GM12875 (cell line): ENCODE measurements at regions not wholly inside any gene's neighbourhood (a gene's known extent, or its start where the extent isn't known, plus 50 kb on each side); places are given as distances from the start of the nearest gene placed in this dataset.

Source experiments
- H3K4me3 ChIP-seq: one replicate; pipeline ENCODE4 v1.5.1; 2011; ENCODE audit warnings: low read depth, low read length, control low read depth
- CTCF ChIP-seq: IDR thresholded peaks from 2 replicates; pipeline ENCODE4 v1.5.1; 2011; ENCODE audit warnings: low read depth, mild to moderate bottlenecking, control low read depth, inconsistent platforms, low read length, moderate library complexity, borderline replicate concordance; ENCODE audit not compliant: insufficient read depth

DNA sequence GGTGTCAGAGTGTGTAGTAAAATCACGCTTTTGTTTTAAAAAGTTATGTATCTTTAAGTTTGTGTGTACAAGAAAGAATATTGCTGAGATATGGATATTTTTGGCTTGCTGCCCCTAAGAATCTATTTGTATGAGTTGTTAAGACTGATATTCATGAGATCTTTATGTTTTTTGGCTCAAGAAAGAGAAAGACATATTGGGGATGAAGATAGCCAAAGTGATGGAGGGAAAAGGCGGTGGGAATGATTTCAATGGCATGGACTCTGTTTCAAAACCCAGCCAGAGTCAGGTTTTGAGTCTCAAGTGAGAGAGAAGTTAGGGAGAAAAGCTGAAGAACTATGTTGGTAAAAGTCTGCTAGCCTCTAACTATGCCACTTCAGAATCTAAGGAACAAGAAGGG lies 351.7 kb downstream of the PBX1 start:
- TF ChIP-seq CTCF: no peak
- H3K4me3 ChIP-seq: no peak overlapping the region

DNA sequence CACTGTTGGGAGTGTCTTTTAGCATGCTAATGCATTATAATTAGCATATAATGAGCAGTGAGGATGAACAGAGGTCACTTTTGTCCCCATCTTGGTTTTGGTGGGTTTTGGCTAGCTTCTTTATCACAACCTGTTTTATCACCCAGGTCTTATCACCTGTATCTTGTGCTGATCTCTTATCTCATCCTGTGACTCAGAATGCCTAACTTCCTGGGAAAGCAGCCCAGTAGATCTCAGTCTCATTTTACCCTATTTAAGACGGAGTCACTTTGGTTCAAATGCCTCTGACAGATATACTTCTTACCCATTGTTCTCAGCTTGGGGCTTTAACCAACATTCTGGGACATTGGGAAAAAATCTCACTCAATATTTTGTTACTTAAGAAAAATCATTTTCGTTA lies 348.7 kb downstream of the PBX1 start:
- H3K4me3 ChIP-seq: no peak overlapping the region
- TF ChIP-seq CTCF: no peak

- H3K4me3 ChIP-seq: no peak overlapping the region
- no peak for TF ChIP-seq CTCF
Measured at GRCh38 chr1:164905869-164906268, 346.9 kb downstream of the PBX1 start.

DNA sequence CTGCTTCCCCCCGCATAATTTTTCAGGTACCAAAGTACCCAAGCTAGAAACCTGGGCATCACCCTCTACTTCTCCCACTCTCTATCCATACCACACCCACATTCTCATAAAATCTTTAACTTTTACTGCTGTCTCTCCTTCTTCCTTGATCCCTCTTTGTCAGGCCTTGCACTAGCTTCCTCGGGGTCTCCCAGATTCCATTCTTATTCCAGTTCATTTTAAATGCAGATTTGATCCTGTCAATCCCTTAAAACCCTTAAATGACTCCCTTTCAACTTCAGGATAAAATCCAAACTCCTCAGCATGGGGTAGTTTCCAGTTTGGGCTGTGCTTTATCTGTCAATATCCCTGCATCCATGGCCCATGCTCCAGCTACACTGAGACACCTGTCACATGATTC lies 343.5 kb downstream of the PBX1 start:
- TF ChIP-seq CTCF: no peak
- H3K4me3 ChIP-seq: no peak overlapping the region
